Skeletal muscle cell (primary cell): ENCODE measurements at regions not wholly inside any gene's neighbourhood (a gene's known extent, or its start where the extent isn't known, plus 50 kb on each side); places are given as distances from the start of the nearest gene placed in this dataset.
"Not testable (repeated sequence)": the region's sequence is repeated elsewhere in the genome, so short reads cannot be mapped to it uniquely, and the experiment has no call there.

Experiments
- DNase-seq: peaks from one replicate; pipeline ENCODE4 v3.0.0-alpha.2; 2010; ENCODE audit warnings: low read depth
- H3K4me3 ChIP-seq: 2 replicates; pipeline ENCODE4 v1.5.1; 2011; ENCODE audit warnings: low read depth, mild to moderate bottlenecking, control low read depth, low read length, moderate library complexity

DNA sequence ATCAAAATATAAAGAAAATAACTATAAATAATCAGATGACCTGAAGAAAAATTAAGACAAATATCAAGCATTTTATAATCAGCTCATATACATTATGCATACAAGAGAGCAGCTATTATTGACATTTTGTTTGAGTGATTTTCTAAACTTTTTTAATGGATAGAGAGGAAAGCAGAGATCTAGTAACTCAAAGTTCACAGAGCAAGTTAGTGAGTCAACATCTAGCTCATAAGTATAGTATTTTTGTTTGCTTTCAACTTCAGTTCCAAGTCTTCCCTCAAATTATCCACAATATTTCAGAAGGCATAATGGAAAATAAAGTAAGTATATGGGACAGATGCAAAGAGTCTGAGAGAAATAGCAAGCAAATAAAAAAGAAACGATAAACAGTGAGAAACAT lies 470.1 kb upstream of the ALCAM start:
- no peak overlapping the region for H3K4me3 ChIP-seq
- no peak for DNase-seq

DNA sequence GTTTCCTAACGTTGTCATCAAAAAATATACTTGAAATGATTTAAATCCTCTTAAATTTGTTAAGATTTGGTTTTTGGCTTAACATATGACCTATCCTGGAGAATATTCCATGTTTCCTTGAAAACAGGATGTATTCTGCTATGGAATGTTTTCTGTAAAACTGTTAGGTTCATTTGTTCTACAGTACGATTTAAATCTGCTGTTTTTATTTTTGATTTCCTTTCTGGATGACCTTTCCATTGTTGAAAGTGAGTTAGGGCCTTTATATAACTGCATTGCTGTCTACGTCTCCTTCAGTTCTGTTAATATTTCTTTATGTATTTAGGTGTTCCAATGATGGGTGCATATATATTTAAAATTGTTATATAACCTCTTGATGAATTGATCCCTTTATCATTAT lies 465.3 kb upstream of the ALCAM start:
- DNase-seq, result no peak
- no peak overlapping the region for H3K4me3 ChIP-seq

DNA sequence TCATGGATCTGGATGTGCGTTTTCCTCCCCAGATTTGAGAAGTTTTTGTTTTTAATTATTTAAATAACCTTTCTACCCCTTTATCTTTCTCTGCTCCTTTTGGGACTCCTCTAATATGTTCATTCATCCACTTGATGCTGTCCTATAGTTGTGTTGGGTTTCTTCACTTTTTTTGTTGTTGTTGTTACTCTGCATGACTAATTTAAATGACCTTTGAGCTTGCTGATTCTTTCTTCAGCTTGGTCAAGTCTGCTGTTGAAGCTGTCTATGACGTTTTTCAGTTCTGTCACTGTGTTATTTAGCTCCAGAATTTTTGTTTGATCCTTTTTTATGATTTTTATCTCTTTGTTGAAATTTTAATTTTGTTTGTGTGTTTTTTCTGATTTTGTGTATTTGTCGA lies 463.6 kb upstream of the ALCAM start:
- DNase-seq, result no peak
- no peak overlapping the region for H3K4me3 ChIP-seq

DNA sequence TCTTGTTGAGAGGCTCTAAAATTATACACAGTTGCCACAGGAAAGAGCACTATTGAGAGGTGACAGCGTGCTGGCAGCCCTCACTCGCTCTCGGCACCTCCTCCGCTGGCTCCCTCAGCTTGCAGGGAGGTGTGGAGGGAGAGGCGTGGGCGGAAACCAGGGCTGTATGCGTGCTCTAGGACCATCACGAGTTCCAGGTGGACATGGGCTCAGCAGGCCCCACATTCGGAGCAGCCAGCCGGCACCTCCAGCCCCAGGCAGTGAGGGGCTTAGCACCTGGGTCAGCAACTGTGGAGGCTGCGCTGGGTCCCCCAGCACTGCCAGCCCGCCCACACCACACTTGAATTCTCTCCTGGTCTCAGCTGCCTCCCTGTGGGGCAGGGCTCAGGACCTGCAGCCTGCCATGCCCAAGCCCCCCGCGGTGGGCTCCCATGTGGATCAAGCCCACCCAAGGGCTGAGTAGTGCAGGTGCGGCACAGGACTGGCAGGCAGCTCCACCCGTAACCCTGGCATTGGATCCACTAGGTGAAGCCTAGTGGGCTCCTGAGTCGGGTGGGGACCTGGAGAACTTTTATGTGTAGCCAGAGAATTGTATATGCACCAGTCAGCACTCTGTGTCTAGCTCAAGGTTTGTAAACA lies 460.6 kb upstream of the ALCAM start:
- H3K4me3 ChIP-seq, result no peak overlapping the region
- DNase-seq, result no peak

- peak; percentile 65 for DNase-seq
- H3K4me3 ChIP-seq, result no peak overlapping the region
Observed at GRCh38 chr3:104907507-104907906, 459.2 kb upstream of the ALCAM start.

DNA sequence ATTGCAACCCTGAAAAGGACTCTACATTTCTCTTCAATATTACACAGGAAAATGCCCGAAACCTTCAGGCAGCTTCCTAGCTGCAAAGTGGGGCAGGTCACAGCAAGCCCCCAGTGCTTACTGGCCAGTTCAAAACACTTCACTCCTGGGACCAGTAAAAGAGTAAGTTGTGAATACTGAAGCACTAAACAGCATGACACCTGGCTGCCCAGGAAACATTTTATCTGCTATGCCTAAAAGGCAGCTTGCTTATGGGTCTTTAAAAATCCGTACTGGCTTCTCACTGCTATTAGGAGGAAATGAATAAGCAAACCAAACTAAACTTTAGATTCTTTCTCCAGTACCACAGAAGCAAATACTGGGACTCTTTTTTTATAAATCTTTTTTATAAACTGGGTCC lies 457.9 kb upstream of the ALCAM start:
- no peak overlapping the region for H3K4me3 ChIP-seq
- no peak for DNase-seq

DNA sequence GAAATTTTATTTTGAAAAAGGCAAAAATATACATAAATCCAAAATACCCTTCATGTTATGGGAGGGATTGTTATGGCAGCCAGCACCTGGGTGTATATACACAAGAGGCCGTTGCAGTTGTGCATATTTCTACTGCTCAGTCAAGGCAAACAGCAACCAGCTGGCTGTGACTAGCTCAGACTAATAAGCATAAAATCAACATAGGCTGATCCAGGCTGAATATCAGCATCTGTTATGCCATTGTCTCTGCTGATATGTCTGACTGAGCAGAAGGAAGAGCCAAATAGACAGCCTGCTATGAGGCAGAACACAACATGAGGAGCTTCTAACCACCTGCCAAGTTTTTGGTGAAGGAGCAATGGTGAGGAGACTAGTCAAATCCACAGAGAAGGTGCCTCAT lies 457.5 kb upstream of the ALCAM start:
- no peak overlapping the region for H3K4me3 ChIP-seq
- DNase-seq, result peak; percentile 57

DNA sequence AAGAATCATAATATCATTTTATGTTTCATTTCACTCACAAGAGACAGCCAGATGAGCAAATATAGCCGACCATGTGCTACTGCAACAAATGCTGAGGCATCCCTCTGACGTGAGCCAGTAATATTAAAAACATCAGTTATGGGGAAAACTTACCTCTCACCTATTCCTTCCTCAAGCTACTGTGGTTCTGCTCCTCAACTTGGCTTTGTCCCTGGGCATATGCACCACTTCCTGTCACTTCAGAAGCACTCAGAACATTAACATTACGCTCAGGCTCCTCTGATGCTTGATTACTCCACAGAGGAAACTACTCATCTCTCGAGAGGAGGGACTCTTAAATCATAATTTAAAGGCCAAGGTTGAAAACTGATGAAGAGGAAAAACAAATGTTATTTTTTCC lies 457.0 kb upstream of the ALCAM start:
- H3K4me3 ChIP-seq, result no peak overlapping the region

DNA sequence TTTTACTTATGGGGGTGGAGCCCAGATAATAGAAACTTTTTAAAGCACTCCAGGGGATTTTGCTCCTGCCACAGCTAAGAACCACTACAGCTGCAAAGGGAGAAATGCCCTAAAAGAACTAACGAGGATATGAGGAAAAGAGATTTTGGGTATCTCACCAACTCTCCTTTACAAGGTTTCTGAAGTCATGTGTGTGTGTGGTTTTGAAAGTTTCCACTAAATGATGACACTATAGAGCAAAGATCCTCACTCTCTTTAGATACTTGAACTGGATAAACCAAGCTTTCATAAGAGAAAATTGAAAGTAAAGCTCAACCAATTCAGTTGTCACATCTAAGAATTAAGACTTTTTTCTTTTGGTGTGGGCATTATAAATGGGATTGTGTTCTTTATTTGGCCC lies 455.3 kb upstream of the ALCAM start:
- no peak for DNase-seq
- H3K4me3 ChIP-seq, result no peak overlapping the region

More for the DNA sequence above, 457.0 kb upstream of the ALCAM start:
- no peak for DNase-seq

GRCh38 chr3:104916971-104917370 lies 449.7 kb upstream of the ALCAM start:
- no peak overlapping the region for H3K4me3 ChIP-seq
- no peak for DNase-seq

DNA sequence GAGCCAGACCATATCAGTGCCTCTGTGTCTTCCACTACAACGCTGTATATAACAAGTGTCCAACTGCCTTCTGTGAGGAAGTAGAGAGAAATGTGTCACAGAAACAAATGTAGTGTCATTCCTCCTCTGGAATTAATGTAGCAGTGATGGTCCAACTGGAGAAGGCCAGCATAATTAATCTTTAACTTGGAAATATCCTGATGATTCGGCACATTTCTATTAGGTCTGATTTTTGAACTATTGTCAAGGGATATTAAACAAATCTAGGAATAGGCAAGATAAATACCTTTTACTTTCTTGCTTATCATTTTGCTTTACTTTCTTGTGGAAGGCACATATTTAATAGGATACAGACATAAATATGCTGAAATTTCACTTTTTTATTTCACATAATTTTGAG lies 446.2 kb upstream of the ALCAM start:
- DNase-seq, result no peak
- no peak overlapping the region for H3K4me3 ChIP-seq

- no peak for DNase-seq
Observed at GRCh38 chr3:104933972-104934371, 432.7 kb upstream of the ALCAM start.

DNA sequence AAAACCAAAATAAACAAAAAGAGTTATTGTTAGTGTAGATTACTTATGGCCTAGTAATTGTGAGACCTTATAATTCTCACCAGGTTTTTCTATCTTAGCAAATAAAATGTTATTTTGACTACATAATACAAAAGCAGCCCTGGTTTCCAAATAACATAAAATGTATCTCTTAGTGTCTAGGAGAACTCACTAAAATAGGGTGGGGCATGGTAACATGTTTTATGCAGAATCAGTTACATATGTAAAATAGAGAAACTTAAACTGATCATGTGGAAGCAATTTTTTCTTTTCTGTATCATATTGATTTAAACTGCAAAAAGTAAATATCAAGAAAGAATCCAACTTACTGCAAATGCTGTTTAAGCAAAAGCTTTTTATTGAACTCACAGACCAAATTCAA lies 431.1 kb upstream of the ALCAM start:
- H3K4me3 ChIP-seq, result no peak overlapping the region
- no peak for DNase-seq

More at GRCh38 chr3:104933972-104934371, 432.7 kb upstream of the ALCAM start:
- H3K4me3 ChIP-seq, result no peak overlapping the region

GRCh38 chr3:104939196-104939595 lies 427.5 kb upstream of the ALCAM start:
- no peak for DNase-seq
- no peak overlapping the region for H3K4me3 ChIP-seq

DNA sequence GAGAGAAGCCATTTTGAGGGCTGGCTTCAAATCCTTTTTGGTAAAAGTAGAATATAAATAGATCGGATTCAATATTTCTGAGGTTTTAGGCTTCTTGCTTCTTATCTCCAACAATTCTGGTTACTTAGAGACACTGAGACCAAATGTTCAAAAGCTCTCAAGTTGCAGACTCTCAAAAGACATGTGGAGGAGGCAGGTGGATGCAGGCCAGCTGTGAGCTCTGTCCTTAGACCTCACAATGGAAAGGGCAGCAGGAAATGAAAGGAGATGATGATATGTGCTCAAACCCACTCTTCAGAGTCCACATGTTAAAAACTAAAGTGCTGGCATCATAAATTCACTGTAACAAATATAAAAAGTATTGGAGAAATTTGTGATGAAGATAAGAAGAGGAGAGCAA lies 424.9 kb upstream of the ALCAM start:
- H3K4me3 ChIP-seq, result no peak overlapping the region
- no peak for DNase-seq

DNA sequence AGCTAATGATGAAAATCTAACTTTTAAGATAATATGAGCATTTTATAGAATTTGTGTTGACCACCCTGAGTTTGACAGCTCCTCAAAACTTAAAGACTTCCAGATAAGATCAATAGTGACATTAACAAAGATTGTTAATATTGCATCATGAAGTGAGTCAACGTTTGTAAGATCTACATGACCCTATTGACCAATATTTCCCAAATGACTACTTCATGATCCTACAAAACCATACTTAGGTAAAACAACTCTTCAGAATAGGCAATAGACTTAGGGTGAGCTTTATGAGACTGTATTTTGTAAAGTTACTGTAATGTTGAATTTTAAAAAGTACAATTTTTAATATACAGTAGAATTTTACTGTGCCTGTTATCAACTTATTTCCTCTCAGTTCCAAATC lies 422.7 kb upstream of the ALCAM start:
- DNase-seq, result no peak
- H3K4me3 ChIP-seq, result no peak overlapping the region

DNA sequence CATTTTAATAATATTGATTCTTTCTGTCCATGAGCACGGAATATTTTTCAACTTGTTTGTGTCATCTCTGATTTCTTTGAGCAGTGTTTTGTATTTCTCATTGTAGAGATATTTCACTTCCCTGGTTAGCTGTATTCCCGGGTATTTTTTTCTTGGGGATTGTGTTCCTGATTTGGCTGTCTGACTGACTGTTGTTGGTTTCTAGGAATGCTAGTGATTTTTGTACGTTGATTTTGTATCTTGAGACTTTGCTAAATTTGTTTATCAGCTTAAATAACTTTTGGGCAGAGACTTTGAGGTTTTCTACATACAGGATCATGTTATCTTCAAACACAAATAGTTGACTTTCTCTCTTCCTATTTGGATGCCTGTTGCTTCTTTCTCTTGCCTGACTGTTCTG lies 418.8 kb upstream of the ALCAM start:
- DNase-seq, result no peak
- H3K4me3 ChIP-seq, result no peak overlapping the region

- not testable (repeated sequence) for DNase-seq
Observed at GRCh38 chr3:104949810-104950209, 416.9 kb upstream of the ALCAM start.

DNA sequence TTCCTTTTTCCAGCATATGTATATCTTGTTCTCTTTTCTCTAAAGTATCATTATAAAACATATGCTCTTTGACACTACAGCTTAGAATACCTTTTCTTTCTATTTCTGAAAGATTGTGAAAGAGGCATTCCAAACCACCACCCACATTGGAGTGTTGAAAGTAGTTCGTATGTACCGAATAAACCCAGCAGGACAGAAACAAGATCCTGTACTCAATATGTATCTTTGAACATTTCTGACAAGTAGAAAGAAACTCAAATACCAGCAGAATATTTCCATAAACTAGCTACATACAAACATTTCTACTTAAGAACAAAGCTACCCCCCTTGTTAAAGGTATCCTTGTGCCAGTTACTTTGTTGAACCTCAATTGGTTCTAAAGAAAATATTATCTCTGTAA lies 415.3 kb upstream of the ALCAM start:
- no peak overlapping the region for H3K4me3 ChIP-seq
- DNase-seq, result peak; percentile 48

More at GRCh38 chr3:104949810-104950209, 416.9 kb upstream of the ALCAM start:
- H3K4me3 ChIP-seq, result not testable (repeated sequence)

GRCh38 chr3:104952146-104952972 lies 414.4 kb upstream of the ALCAM start:
- H3K4me3 ChIP-seq, result no peak overlapping the region
- DNase-seq, result peak; percentile 90
